Prostate gland (tissue), 2 donors: ENCODE measurements at regions not wholly inside any gene's neighbourhood (a gene's known extent, or its start where the extent isn't known, plus 50 kb on each side); places are given as distances from the start of the nearest gene placed in this dataset.

ENCODE experiments used
- POLR2A ChIP-seq: fragments of 450-650 bp; IDR thresholded peaks from one replicate; pipeline ENCODE4 v1.6.1; 2016; ENCODE audit warnings: antibody characterized with exemption, mild to moderate bottlenecking
- POLR2AphosphoS5 ChIP-seq: sonication (generic); formaldehyde crosslinking; IDR thresholded peaks from one replicate; pipeline ENCODE4 v1.6.1; 2017; ENCODE audit warnings: antibody characterized with exemption
- TF ChIP-seq, protein P1 (sequence below), 4 experiments: fragments of 200-600 bp in 2 of 4; fragments of 450-650 bp in 2 of 4; sonication (generic) in 2 of 4; IDR thresholded peaks; 1 replicate in 3 of 4; 2 replicates in 1 of 4; pipeline ENCODE4 v1.5.1; 2016 to 2019; ENCODE audit warnings: antibody characterized with exemption in 4 of 4, mild to moderate bottlenecking in 2 of 4, moderate library complexity in 2 of 4

DNA sequence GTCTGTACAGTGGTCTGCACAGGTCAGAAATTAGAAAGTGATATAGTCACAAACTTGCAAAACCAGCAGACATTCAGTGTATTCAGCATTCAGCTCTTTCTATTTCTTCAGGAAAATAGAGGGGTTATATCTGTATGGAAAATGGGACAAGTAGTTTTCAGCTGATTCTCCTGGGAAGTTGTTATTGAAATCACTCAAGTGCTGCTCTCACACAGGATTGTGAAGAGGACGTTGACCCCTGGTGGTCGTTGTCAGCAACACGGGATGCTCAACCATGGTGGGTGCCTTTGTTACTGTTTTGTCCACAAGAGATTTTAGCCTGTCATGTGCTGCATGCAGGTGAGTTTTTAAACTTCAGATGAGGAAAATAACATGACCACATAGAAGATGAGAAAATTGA, 981.8 kb downstream of the TMEM121 start:
- TF ChIP-seq, protein P1, sequence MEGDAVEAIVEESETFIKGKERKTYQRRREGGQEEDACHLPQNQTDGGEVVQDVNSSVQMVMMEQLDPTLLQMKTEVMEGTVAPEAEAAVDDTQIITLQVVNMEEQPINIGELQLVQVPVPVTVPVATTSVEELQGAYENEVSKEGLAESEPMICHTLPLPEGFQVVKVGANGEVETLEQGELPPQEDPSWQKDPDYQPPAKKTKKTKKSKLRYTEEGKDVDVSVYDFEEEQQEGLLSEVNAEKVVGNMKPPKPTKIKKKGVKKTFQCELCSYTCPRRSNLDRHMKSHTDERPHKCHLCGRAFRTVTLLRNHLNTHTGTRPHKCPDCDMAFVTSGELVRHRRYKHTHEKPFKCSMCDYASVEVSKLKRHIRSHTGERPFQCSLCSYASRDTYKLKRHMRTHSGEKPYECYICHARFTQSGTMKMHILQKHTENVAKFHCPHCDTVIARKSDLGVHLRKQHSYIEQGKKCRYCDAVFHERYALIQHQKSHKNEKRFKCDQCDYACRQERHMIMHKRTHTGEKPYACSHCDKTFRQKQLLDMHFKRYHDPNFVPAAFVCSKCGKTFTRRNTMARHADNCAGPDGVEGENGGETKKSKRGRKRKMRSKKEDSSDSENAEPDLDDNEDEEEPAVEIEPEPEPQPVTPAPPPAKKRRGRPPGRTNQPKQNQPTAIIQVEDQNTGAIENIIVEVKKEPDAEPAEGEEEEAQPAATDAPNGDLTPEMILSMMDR (IDR thresholded peaks at IDR 0.05) = no peak
- TF ChIP-seq POLR2A = no peak
- TF ChIP-seq POLR2AphosphoS5 = no peak
